Esophagus muscularis mucosa (tissue), 4 donors: ENCODE measurements at regions not wholly inside any gene's neighbourhood (a gene's known extent, or its start where the extent isn't known, plus 50 kb on each side); places are given as distances from the start of the nearest gene placed in this dataset.
A peak's percentile ranks its signal among the peaks of the same experiment; 100 is the strongest.

Experiments
- DNase-seq: peaks from one replicate; pipeline ENCODE4 v3.0.0-alpha.2; 2017; ENCODE audit errors: extremely low spot score
- H3K27ac ChIP-seq, 4 donors: fragments of 200-600 bp; sonication (generic); replicated peaks in 1 of 4; 1 replicate in 3 of 4; 2 replicates in 1 of 4; pipeline ENCODE4 v1.5.1; 2016 to 2019; ENCODE audit warnings: mild to moderate bottlenecking in 1 of 4
- H3K27me3 ChIP-seq, 4 donors: fragments of 200-600 bp; sonication (generic); one replicate each; pipeline versions ENCODE4 v1.5.1 to v1.6.0; 2016 to 2019
- H3K36me3 ChIP-seq, 4 donors: fragments of 200-600 bp; sonication (generic); one replicate each; pipeline ENCODE4 v1.5.1; 2016 to 2019
- H3K4me1 ChIP-seq, 4 donors: fragments of 200-600 bp; sonication (generic); one replicate each; pipeline ENCODE4 v1.5.1; 2016 to 2019
- H3K4me3 ChIP-seq, 4 donors: fragments of 200-600 bp; sonication (generic); 1 replicate in 2 of 4; 2 replicates in 2 of 4; pipeline ENCODE4 v1.5.1; 2016 to 2019; ENCODE audit warnings: mild to moderate bottlenecking in 4 of 4, moderate library complexity in 1 of 4
- H3K9me3 ChIP-seq, 4 donors: fragments of 200-600 bp; sonication (generic); 1 replicate in 3 of 4; 2 replicates in 1 of 4; pipeline ENCODE4 v1.5.1; 2016 to 2019
- CTCF ChIP-seq, 3 experiments: fragments of 200-600 bp in 2 of 3; fragments of 450-650 bp in 1 of 3; sonication (generic) in 2 of 3; IDR thresholded peaks; one replicate each; pipeline ENCODE4 v1.5.1; 2017 to 2019; ENCODE audit warnings: antibody characterized with exemption in 3 of 3, mild to moderate bottlenecking in 2 of 3, moderate library complexity in 1 of 3
- EP300 ChIP-seq: sonication (generic); formaldehyde crosslinking; IDR thresholded peaks from one replicate; pipeline ENCODE4 v1.6.1; 2017; ENCODE audit warnings: antibody characterized with exemption
- POLR2A ChIP-seq: fragments of 450-650 bp; IDR thresholded peaks from one replicate; pipeline ENCODE4 v1.6.1; 2017; ENCODE audit warnings: antibody characterized with exemption, moderate library complexity, mild to moderate bottlenecking, low read depth
- POLR2AphosphoS5 ChIP-seq, 2 donors: sonication (generic); formaldehyde crosslinking; IDR thresholded peaks; one replicate each; pipeline ENCODE4 v1.6.1; 2017; ENCODE audit warnings: antibody characterized with exemption in 2 of 2
- WGBS: methylation state at CpG from one replicate; pipeline ENCODE4 v1.1.5; 2018; 5-methylcytosine and 5-hydroxymethylcytosine counted together
- intact Hi-C: fragments of 100-400 bp; cut with DNase I; formaldehyde crosslinking; loops from one replicate; pipeline ENCODE4 v1.15.1; 2023

DNA sequence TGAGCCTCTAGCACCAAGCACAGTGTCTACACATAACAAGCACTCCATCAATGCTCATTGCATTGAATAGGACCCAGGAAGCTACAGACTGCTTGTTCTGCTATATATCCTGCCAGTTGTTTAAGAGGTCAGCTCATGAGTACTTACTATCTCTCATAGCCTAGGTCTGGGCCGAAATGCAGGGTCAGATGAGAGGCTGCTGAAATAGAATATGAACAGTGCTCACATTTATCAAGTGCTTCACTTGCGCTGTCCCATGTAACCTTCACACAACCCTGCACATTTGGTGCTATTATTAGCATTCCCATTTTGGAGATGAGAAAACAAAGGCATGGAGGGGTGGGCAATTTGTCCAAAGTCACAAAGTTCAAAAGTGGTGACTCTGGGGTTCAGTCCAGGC is 153.6 kb downstream of the FGF18 start:
- Histone ChIP-seq H3K4me1 (peaks cover 0 to 9% (median 3%) of the 10 kb centered on the region in 4 donors), H3K27ac (no peak overlapping the region), H3K9me3 (peaks cover 0 to 29% (median 24%) of the 10 kb centered on the region in 4 donors), H3K4me3 (no peak overlapping the region), H3K36me3 (no peaks in the 10 kb centered on the region), H3K27me3 (peaks cover 0 to 13% (median 0%) of the 10 kb centered on the region in 4 donors)
- 89% methylated on average over 2 of the region's 2 CpGs for WGBS
- no peak for DNase-seq
- TF ChIP-seq CTCF (IDR thresholded peaks at IDR 0.05) (no peak), POLR2A (no peak), POLR2AphosphoS5 (IDR thresholded peaks at IDR 0.05) (no peak), EP300 (no peak)
- intact Hi-C loops, result no loop called here

DNA sequence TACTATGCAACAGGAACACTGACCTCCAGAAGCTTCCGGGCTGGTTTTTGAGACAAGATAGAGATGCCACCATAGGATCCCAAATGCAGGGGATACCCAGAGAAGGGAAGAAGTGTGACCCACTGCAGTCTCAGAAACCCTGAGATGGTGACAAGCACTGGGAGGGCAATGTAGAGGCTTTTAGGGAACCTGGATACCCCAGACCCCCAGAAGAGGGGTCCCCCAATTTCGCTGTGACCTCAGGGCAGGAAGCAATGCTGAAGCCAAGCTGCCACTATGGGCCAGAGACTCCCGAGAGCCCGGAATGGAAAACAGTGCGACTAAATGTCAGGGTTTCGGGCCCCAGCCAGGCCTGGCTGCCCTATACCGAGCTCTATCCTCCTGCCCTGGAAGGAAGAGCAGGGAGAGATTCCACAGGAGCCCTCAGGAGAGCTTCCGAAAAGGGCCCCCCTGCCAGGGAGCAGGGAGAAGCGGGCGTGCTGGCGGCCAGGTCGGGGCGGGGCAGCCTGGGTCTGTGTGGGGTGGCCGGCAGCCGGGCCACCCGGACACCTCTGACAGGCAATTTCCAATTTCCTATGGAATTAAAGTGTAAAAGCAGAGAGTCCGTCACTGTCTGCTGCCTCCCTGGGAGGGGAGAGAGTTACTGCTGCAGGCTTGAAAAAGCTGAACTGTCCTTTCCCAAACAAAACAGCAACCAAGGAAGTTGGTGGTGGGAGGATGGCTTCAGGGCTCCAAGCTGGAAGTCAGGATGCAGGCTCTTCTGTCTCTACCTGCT is 154.2 kb downstream of the FGF18 start:
- intact Hi-C loops, result no loop called here
- Histone ChIP-seq H3K27me3 (peaks cover 0 to 13% (median 0%) of the 10 kb centered on the region in 4 donors), H3K9me3 (peaks cover 0 to 24% (median 18%) of the 10 kb centered on the region in 4 donors), H3K4me3 (no peak overlapping the region), H3K4me1 (peaks cover 3 to 15% (median 8%) of the 10 kb centered on the region in 4 donors), H3K36me3 (no peaks in the 10 kb centered on the region), H3K27ac (no peak overlapping the region)
- no peak for TF ChIP-seq POLR2A
- TF ChIP-seq POLR2AphosphoS5 (IDR thresholded peaks at IDR 0.05), result no peak
- no peak for TF ChIP-seq EP300
- no peak for TF ChIP-seq CTCF (IDR thresholded peaks at IDR 0.05)
- WGBS, result 77% methylated on average over 17 of the region's 17 CpGs
- no peak for DNase-seq

DNA sequence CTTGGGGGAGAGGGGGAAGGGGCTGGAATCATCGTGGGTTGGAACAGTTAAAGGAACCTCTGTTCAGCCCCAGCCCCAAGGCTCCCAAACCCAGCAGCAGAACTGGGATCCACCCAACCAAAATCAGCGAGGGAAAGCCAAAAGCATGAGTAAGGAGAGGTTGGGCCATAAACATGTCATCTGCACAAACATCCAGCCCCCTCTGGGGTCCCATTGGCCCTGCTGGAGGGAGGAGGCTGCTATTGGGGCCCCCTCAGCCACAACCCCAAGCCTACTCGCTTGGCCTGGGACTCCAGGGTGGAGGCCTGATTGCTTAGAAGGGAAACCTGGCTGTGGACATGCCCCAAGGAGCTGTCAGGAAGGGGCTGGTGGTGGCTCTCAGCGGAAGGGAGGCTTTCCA is 154.9 kb downstream of the FGF18 start:
- no peak for TF ChIP-seq CTCF (IDR thresholded peaks at IDR 0.05)
- no peak for TF ChIP-seq POLR2A
- TF ChIP-seq POLR2AphosphoS5 (IDR thresholded peaks at IDR 0.05), result peak in 1 of 2 donors; percentile 14
- no peak for TF ChIP-seq EP300
- Histone ChIP-seq H3K9me3 (peaks cover 0 to 18% (median 12%) of the 10 kb centered on the region in 4 donors), H3K36me3 (no peaks in the 10 kb centered on the region), H3K4me3 (no peak overlapping the region), H3K27ac (peak overlapping the region in 1 of 4 donors; percentile 13), H3K4me1 (peaks cover 9 to 23% (median 14%) of the 10 kb centered on the region in 4 donors), H3K27me3 (peaks cover 0 to 13% (median 0%) of the 10 kb centered on the region in 4 donors)
- 79% methylated on average over 3 of the region's 4 CpGs for WGBS
- no peak for DNase-seq
- intact Hi-C loops, result no loop called here

- DNase-seq, result no peak
- Histone ChIP-seq H3K9me3 (peaks cover 0 to 9% (median 5%) of the 10 kb centered on the region in 4 donors), H3K36me3 (no peaks in the 10 kb centered on the region), H3K4me3 (no peak overlapping the region), H3K4me1 (peaks cover 16 to 30% (median 18%) of the 10 kb centered on the region in 4 donors), H3K27me3 (peaks cover 0 to 13% (median 0%) of the 10 kb centered on the region in 4 donors), H3K27ac (no peak overlapping the region)
- WGBS, result 70% methylated on average over 3 of the region's 3 CpGs
- TF ChIP-seq POLR2AphosphoS5 (IDR thresholded peaks at IDR 0.05), result no peak
- TF ChIP-seq EP300, result no peak
- intact Hi-C loops, result no loop called here
Measured at GRCh38 chr5:171575386-171575785, 155.9 kb downstream of the FGF18 start.

DNA sequence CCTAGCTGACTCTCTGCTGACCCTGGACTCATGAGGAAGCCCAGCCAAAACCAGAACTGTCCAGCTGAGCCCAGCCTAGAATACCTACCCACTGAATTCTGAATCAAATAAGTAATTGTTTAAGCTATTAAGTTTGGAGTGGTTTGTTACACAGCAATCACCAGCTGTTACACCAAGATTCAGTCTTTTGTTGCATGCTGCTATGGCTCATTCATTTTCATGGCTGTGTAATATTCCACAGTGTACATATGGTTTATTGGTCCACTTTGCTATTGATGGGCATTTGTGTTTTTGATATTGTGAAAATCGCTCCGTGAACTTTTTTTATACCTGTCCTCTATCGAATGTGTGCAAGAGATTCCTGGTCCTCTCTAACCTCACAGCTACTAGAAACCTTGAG is 156.4 kb downstream of the FGF18 start:
- no peak overlapping the region for H3K4me3 ChIP-seq
- DNase-seq, result peak; percentile 53
- H3K9me3 ChIP-seq, result peaks cover 0 to 5% (median 2%) of the 10 kb centered on the region in 4 donors
- TF ChIP-seq POLR2A (no peak), CTCF (IDR thresholded peaks at IDR 0.05) (no peak), POLR2AphosphoS5 (IDR thresholded peaks at IDR 0.05) (no peak), EP300 (no peak)
- 97% methylated on average over 3 of the region's 3 CpGs for WGBS
- peaks cover 0 to 13% (median 0%) of the 10 kb centered on the region in 4 donors for H3K27me3 ChIP-seq
- peaks cover 20 to 35% (median 20%) of the 10 kb centered on the region in 4 donors for H3K4me1 ChIP-seq
- H3K36me3 ChIP-seq, result no peaks in the 10 kb centered on the region
- intact Hi-C loops, result no loop called here
- H3K27ac ChIP-seq, result no peak overlapping the region
